22Rv1 (cell line): ENCODE measurements at regions not wholly inside any gene's neighbourhood (a gene's known extent, or its start where the extent isn't known, plus 50 kb on each side); places are given as distances from the start of the nearest gene placed in this dataset.

Experiments used
- ZFX ChIP-seq: fragments of 450-650 bp; IDR thresholded peaks from 2 replicates; pipeline ENCODE4 v1.6.1; 2017; ENCODE audit warnings: antibody characterized with exemption, borderline replicate concordance
- TF ChIP-seq, protein P1 (sequence below): fragments of 450-650 bp; IDR thresholded peaks from 2 replicates; pipeline ENCODE4 v1.5.1; 2017; ENCODE audit warnings: mild to moderate bottlenecking

DNA sequence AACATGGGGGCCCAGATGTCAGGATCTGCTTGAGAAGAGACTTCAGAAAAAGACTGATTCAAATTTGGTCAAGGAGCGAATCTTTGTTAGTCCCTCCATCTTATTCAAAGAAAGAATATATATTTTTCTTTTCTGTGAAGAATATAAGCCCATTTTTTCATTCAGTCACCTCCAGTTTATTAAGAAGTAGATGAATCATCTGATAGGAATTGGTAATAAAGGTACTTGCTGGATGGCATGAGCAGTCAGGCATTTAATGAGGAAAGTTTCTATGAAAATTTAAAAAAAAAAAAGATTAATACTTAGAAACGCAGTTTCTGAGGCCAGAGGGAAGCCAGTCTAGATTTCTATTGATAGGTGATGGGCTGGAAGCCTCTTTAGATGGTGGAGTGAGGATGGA, 373.1 kb upstream of the SMC2 start:
- TF ChIP-seq, protein P1, sequence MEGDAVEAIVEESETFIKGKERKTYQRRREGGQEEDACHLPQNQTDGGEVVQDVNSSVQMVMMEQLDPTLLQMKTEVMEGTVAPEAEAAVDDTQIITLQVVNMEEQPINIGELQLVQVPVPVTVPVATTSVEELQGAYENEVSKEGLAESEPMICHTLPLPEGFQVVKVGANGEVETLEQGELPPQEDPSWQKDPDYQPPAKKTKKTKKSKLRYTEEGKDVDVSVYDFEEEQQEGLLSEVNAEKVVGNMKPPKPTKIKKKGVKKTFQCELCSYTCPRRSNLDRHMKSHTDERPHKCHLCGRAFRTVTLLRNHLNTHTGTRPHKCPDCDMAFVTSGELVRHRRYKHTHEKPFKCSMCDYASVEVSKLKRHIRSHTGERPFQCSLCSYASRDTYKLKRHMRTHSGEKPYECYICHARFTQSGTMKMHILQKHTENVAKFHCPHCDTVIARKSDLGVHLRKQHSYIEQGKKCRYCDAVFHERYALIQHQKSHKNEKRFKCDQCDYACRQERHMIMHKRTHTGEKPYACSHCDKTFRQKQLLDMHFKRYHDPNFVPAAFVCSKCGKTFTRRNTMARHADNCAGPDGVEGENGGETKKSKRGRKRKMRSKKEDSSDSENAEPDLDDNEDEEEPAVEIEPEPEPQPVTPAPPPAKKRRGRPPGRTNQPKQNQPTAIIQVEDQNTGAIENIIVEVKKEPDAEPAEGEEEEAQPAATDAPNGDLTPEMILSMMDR: no peak
- no peak for TF ChIP-seq ZFX
